Lower leg skin (tissue), 3 donors: ENCODE measurements at regions not wholly inside any gene's neighbourhood (a gene's known extent, or its start where the extent isn't known, plus 50 kb on each side); places are given as distances from the start of the nearest gene placed in this dataset.

Source experiments
- CTCF ChIP-seq, 3 donors: fragments of 450-650 bp; IDR thresholded peaks; one replicate each; pipeline ENCODE4 v1.5.1; 2016; ENCODE audit warnings: antibody characterized with exemption in 3 of 3, mild to moderate bottlenecking in 3 of 3, moderate library complexity in 2 of 3
- POLR2A ChIP-seq, 2 donors: fragments of 450-650 bp; IDR thresholded peaks; one replicate each; pipeline ENCODE4 v1.6.1; 2016 to 2017; ENCODE audit warnings: antibody characterized with exemption in 2 of 2, mild to moderate bottlenecking in 1 of 2, moderate library complexity in 1 of 2

- TF ChIP-seq CTCF (IDR thresholded peaks at IDR 0.05) = no peak
- TF ChIP-seq POLR2A (IDR thresholded peaks at IDR 0.05) = no peak
Observed at GRCh38 chr6:152811785-152812184, 61.2 kb downstream of the VIP start.
